ENCODE measurements at regions not wholly inside any gene's neighbourhood (a gene's known extent, or its start where the extent isn't known, plus 50 kb on each side); places are given as distances from the start of the nearest gene placed in this dataset.

DNA sequence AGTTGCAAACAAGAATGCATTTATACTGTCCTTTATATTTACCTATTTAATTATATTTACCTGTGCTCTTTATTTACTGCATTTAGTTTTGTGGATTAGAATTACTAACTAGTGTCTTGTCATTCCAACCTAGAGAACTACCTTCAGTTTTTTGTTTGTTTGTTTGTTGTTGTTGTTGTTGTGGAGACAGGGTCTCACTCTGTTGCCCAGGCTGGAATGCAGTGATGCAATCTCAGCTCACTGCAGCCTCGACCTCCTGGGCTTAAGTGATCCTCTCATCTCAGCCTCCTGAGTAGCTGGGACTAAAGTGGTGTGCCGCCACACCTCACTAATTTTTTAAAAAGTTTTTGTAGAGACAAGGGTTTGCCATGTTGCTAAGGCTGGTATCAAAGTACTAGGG lies 156.4 kb upstream of the AKR1E2 start:
- H3K4me3 ChIP-seq: no peak overlapping the region
- H3K9me3 ChIP-seq: peaks cover 0 to 5% (median 0%) of the 10 kb centered on the region in 4 donors
- 69 to 78% methylated on average over 2 of the region's 2 CpGs for WGBS, 2 donors
- H3K27me3 ChIP-seq: peaks cover 0 to 27% (median 6%) of the 10 kb centered on the region in 4 donors
- H3K4me1 ChIP-seq: no peaks in the 10 kb centered on the region
- H3K36me3 ChIP-seq: no peaks in the 10 kb centered on the region
- intact Hi-C loops (cut with DNase I): loop anchor here in 1 of 3 donors (10.0 kb wide), 1 partner anchor 1435 kb away; no protein-coding TSS in a partner anchor
- no peak for DNase-seq
- FAIRE-seq: no peak
- ATAC-seq: no peak
- TF ChIP-seq, protein P1, sequence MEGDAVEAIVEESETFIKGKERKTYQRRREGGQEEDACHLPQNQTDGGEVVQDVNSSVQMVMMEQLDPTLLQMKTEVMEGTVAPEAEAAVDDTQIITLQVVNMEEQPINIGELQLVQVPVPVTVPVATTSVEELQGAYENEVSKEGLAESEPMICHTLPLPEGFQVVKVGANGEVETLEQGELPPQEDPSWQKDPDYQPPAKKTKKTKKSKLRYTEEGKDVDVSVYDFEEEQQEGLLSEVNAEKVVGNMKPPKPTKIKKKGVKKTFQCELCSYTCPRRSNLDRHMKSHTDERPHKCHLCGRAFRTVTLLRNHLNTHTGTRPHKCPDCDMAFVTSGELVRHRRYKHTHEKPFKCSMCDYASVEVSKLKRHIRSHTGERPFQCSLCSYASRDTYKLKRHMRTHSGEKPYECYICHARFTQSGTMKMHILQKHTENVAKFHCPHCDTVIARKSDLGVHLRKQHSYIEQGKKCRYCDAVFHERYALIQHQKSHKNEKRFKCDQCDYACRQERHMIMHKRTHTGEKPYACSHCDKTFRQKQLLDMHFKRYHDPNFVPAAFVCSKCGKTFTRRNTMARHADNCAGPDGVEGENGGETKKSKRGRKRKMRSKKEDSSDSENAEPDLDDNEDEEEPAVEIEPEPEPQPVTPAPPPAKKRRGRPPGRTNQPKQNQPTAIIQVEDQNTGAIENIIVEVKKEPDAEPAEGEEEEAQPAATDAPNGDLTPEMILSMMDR (IDR thresholded peaks at IDR 0.05): no peak
- H3K27ac ChIP-seq: no peak overlapping the region

DNA sequence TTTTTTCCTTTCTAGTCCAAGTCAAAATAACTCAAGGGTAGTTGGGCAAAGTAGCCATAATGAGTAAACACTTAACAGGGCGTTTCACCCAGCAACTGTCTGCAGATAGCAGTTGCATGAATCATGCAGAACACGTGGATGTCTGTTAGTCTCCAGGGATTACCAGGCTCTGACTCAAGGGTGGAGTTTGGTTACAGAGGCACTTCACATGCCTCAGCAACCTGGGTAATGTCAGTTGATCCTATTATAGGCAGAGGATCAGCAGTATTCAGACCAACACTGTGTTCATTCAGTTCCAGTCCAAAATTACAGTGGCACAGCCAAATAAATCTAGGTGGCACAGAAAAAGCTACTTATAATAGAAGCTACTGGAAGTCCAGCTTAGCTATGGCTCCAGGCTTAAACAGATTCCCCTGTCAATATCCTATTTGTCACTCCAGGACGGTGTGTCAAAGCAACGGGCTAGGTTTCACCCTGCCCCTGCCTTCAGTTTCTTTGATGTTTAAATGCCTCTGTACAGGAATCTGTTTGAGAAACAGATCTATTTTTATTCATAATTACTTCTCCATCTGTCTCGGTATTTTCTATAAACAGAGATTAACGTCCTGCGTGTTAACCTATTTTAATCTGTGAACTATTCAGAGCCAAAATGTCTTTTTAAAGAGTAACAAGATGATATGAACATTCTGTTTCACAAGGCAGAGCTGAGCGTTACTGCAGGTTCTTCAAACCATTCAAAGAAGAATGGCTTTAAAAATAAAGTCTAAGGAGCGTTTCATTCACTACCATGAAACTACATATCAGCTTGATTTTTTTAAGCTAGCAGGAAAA lies 162.6 kb upstream of the AKR1E2 start:
- intact Hi-C loops (cut with DNase I): loop anchor here in 2 of 3 donors (5.0 to 10.0 kb wide), 2 partner anchors 1421 to 1429 kb away; no protein-coding TSS in a partner anchor
- no peaks in the 10 kb centered on the region for H3K36me3 ChIP-seq
- DNase-seq: peak in 3 of 6 donors; percentile 35 to 65 (median 52)
- ATAC-seq: peak; percentile 91 to 97 (median 96)
- H3K4me3 ChIP-seq: no peak overlapping the region
- H3K27me3 ChIP-seq: peaks cover 0 to 10% (median 1%) of the 10 kb centered on the region in 4 donors
- peak overlapping the region in 2 of 4 donors; percentile 72 to 75 for H3K27ac ChIP-seq
- no peaks in the 10 kb centered on the region for H3K9me3 ChIP-seq
- WGBS, 2 donors: 11 to 12% methylated on average over 9 of the region's 9 CpGs
- FAIRE-seq: peak; percentile 98
- TF ChIP-seq, protein P1 (IDR thresholded peaks at IDR 0.05): no peak
- peaks cover 0 to 13% (median 0%) of the 10 kb centered on the region in 3 donors for H3K4me1 ChIP-seq

DNA sequence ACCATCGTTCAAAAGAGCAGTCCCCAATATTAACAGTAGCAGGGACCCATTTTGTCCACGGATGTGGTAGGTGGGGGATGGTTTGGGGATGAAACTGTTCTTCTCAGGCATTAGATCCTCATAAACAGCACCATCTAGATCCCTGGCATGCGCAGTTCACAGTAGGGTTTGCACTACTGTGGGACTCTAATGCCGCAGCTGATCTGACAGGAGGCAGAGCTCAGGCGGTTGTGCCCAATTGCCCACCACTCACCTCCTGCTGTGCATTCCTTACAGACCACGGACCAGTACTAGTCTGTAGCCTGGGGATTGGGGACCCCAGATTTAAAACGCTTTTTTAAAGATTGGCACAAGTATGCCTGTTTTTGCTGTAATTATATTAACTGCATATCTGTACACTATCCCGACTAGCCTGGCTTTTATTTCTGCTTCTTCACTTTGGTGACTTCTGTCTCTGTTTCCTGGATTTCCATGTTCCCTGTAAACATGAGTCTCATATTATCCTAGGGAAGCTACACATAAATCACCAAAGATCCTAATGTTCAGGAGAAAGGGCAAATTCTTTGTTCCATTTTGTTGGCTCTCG lies 163.3 kb upstream of the AKR1E2 start:
- Histone ChIP-seq H3K36me3 (no peaks in the 10 kb centered on the region), H3K9me3 (no peaks in the 10 kb centered on the region), H3K4me3 (no peak overlapping the region), H3K4me1 (peaks cover 0 to 13% (median 0%) of the 10 kb centered on the region in 3 donors), H3K27me3 (peaks cover 0 to 8% (median 1%) of the 10 kb centered on the region in 4 donors), H3K27ac (peak overlapping the region in 2 of 4 donors; percentile 72 to 75)
- no peak for DNase-seq
- intact Hi-C loops (cut with DNase I): loop anchor here in 2 of 3 donors (5.0 to 10.0 kb wide), 2 partner anchors 1420 to 1428 kb away; no protein-coding TSS in a partner anchor
- peak in 3 of 4 donors; percentile 17 to 31 (median 22) for ATAC-seq
- TF ChIP-seq, protein P1 (IDR thresholded peaks at IDR 0.05): no peak
- no peak for FAIRE-seq
- WGBS, 2 donors: 56 to 68% methylated on average over 9 of the region's 9 CpGs

DNA sequence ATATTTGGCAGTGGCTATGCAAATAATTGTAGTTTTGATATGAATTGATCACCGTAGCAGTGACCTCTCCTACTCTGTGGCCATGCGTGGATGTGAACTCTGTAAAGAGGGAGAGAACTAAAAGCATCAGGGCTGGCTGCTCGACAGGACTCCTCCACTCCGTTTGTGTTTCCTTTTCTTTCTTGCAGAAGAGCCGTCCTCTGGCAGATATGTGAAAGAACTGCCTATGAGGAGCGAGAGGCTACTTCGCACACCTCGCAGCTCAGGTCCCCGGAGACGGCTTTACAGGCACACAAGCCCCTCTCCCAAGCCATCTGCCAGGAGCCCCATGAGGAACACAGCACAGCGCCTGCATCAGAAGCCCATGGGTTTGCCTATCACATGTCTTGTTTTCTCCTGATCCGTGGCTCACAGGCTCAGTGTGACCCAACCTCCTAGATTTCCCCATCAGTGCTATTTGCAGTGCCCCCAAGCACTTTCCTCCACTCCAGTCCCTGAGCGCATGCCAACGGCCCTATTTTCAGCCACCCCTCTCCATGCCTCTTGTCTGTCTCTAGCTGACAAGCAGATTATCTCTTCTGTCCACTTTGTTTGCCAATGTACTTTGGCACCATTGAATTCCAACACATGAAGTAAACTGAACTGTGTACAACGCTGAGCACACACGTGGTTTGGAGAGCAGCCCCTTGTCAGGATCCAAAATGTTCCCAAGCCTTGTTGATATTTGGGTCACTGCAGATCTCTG lies 164.3 kb upstream of the AKR1E2 start:
- FAIRE-seq (no peak), ATAC-seq (peak; percentile 8 to 27 (median 20)), DNase-seq (peak in 1 of 6 donors; percentile 21)
- Histone ChIP-seq H3K27me3 (peaks cover 0 to 8% (median 4%) of the 10 kb centered on the region in 4 donors), H3K4me1 (peaks cover 0 to 13% (median 0%) of the 10 kb centered on the region in 3 donors), H3K4me3 (no peak overlapping the region), H3K36me3 (no peaks in the 10 kb centered on the region), H3K9me3 (no peaks in the 10 kb centered on the region), H3K27ac (no peak overlapping the region)
- intact Hi-C loops (cut with DNase I): loop anchor here in 2 of 3 donors (5.0 to 10.0 kb wide), 2 partner anchors 1419 to 1427 kb away; no protein-coding TSS in a partner anchor
- TF ChIP-seq, protein P1 (IDR thresholded peaks at IDR 0.05): no peak
- WGBS, 2 donors: 39 to 46% methylated on average over 16 of the region's 16 CpGs

All from pancreas (tissue), 10 donors.